Keratinocyte (primary cell): ENCODE measurements at regions not wholly inside any gene's neighbourhood (a gene's known extent, or its start where the extent isn't known, plus 50 kb on each side); places are given as distances from the start of the nearest gene placed in this dataset.

ENCODE experiments used
- DNase-seq: peaks from one replicate; pipeline ENCODE4 v3.0.0-alpha.2; 2011; ENCODE audit warnings: low read depth, missing footprints, low spot score
- FAIRE-seq: peaks from 2 replicates; lab custom pipeline; 2011; peaks lifted over from hg19 to GRCh38; lab: Jason Lieb, UNC
- H2AFZ ChIP-seq: 2 replicates; pipeline ENCODE4 v1.6.0; 2012; ENCODE audit warnings: low read length, control low read depth, inconsistent platforms; ENCODE audit not compliant: control insufficient read depth
- H3K27ac ChIP-seq: 2 replicates; pipeline ENCODE4 v1.5.1; 2011; ENCODE audit warnings: low read length; ENCODE audit not compliant: control insufficient read depth, insufficient read depth
- H3K27me3 ChIP-seq: 3 replicates; pipeline ENCODE4 v1.6.0; 2011; ENCODE audit warnings: low read length; ENCODE audit not compliant: control insufficient read depth, insufficient read depth; ENCODE audit errors: extremely low read depth
- H3K36me3 ChIP-seq, 2 experiments: 2 replicates in 1 of 2; 3 replicates in 1 of 2; pipeline ENCODE4 v1.5.1; 2011; ENCODE audit warnings: low read length in 2 of 2, mild to moderate bottlenecking in 1 of 2; ENCODE audit not compliant: control insufficient read depth in 2 of 2, insufficient read depth in 2 of 2; ENCODE audit errors: extremely low read depth in 1 of 2
- H3K4me1 ChIP-seq: 3 replicates; pipeline ENCODE4 v1.5.1; 2011; ENCODE audit warnings: low read length; ENCODE audit not compliant: control insufficient read depth, insufficient read depth; ENCODE audit errors: extremely low read depth
- H3K4me2 ChIP-seq: 3 replicates; pipeline ENCODE4 v1.6.0; 2011; ENCODE audit warnings: low read depth, low read length; ENCODE audit not compliant: control insufficient read depth, insufficient read depth; ENCODE audit errors: extremely low read depth
- H3K4me3 ChIP-seq, 3 experiments: fragments of 200-600 bp in 1 of 3; sonication (generic) in 1 of 3; 2 replicates in 2 of 3; 3 replicates in 1 of 3; pipeline ENCODE4 v1.5.1; 2011 to 2016; ENCODE audit warnings: low read length in 3 of 3, mild to moderate bottlenecking in 3 of 3, control low read depth in 2 of 3, inconsistent platforms in 1 of 3, low read depth in 1 of 3, mixed read lengths in 1 of 3, mixed run types in 1 of 3, moderate library complexity in 1 of 3; ENCODE audit not compliant: control insufficient read depth in 2 of 3, insufficient read depth in 2 of 3; ENCODE audit errors: extremely low read depth in 1 of 3
- H3K79me2 ChIP-seq: 2 replicates; pipeline ENCODE4 v1.6.0; 2012; ENCODE audit warnings: low read length; ENCODE audit not compliant: control insufficient read depth, insufficient read depth
- H3K9ac ChIP-seq: 3 replicates; pipeline ENCODE4 v1.6.0; 2011; ENCODE audit warnings: low read length; ENCODE audit not compliant: control insufficient read depth, insufficient read depth; ENCODE audit errors: extremely low read depth
- H3K9me1 ChIP-seq: 3 replicates; pipeline ENCODE4 v1.6.0; 2011; ENCODE audit warnings: low read length; ENCODE audit not compliant: control insufficient read depth, insufficient read depth; ENCODE audit errors: extremely low read depth
- H3K9me3 ChIP-seq: 2 replicates; pipeline ENCODE4 v1.5.1; 2012; ENCODE audit warnings: low read depth, low read length; ENCODE audit not compliant: control insufficient read depth
- H4K20me1 ChIP-seq: 3 replicates; pipeline ENCODE4 v1.6.0; 2011; ENCODE audit warnings: low read length; ENCODE audit not compliant: control insufficient read depth, insufficient read depth; ENCODE audit errors: extremely low read depth
- EZH2 ChIP-seq: IDR thresholded peaks from one replicate; pipeline ENCODE4 v1.6.1; 2012; ENCODE audit warnings: inconsistent platforms, mild to moderate bottlenecking, low read length, moderate library complexity
- dilution Hi-C: fragments of 300-500 bp; cut with MboI; formaldehyde crosslinking; loops from one replicate; pipeline ENCODE4 v1.7.0; 2020; ENCODE audit warnings: low sequenced_read_pairs; ENCODE audit not compliant: extremely low pct_ligation_motif_present
- TF ChIP-seq, protein P1 (sequence below), 3 experiments: IDR thresholded peaks in 1 of 3; conservative IDR thresholded peaks in 1 of 3; optimal IDR thresholded peaks in 1 of 3; 2 replicates in 2 of 3; 3 replicates in 1 of 3; pipeline versions ENCODE3 to v1.5.1; 2011; ENCODE audit warnings: low read length in 3 of 3, mild to moderate bottlenecking in 3 of 3, moderate library complexity in 2 of 3, control low read depth in 1 of 3, inconsistent platforms in 1 of 3; ENCODE audit not compliant: insufficient read depth in 2 of 3; ENCODE audit errors: extremely low read depth in 1 of 3

DNA sequence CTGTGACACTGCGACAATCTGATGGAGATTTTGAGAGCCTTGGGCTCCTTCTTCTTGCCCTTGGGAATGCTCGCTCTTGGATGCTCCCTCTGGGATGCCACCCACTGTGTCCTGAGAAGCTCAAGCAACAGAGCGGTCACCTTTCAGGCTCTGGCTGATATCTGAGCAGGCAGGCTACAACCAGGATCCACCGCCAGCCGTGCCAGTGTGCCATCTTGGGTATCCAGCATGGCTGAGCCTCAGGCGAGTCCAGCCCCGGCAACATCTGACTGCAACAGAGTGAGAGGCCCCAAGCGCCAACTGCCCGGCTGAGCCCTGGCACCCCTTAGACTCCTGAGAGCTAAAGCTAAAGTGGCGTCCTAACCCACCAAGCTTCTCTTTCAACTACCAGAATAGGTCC is 202.1 kb downstream of the IRX2 start:
- DNase-seq (no peak), FAIRE-seq (no peak)
- Histone ChIP-seq H3K9ac (no peak overlapping the region), H4K20me1 (no peaks in the 10 kb centered on the region), H3K9me1 (no peaks in the 10 kb centered on the region), H3K4me2 (no peak overlapping the region), H3K36me3 (no peaks in the 10 kb centered on the region), H3K79me2 (no peaks in the 10 kb centered on the region), H3K27me3 (no peaks in the 10 kb centered on the region), H3K27ac (no peak overlapping the region), H3K9me3 (peaks cover 2% of the 10 kb centered on the region), H3K4me1 (no peaks in the 10 kb centered on the region), H2AFZ (no peak overlapping the region), H3K4me3 (no peak overlapping the region)
- TF ChIP-seq, protein P1, sequence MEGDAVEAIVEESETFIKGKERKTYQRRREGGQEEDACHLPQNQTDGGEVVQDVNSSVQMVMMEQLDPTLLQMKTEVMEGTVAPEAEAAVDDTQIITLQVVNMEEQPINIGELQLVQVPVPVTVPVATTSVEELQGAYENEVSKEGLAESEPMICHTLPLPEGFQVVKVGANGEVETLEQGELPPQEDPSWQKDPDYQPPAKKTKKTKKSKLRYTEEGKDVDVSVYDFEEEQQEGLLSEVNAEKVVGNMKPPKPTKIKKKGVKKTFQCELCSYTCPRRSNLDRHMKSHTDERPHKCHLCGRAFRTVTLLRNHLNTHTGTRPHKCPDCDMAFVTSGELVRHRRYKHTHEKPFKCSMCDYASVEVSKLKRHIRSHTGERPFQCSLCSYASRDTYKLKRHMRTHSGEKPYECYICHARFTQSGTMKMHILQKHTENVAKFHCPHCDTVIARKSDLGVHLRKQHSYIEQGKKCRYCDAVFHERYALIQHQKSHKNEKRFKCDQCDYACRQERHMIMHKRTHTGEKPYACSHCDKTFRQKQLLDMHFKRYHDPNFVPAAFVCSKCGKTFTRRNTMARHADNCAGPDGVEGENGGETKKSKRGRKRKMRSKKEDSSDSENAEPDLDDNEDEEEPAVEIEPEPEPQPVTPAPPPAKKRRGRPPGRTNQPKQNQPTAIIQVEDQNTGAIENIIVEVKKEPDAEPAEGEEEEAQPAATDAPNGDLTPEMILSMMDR (optimal IDR thresholded peaks at IDR 0.05 in 1 of 3, IDR thresholded peaks at IDR 0.05 in 1 of 3, conservative IDR thresholded peaks at IDR 0.05 in 1 of 3; ENCODE audit: extremely low read depth in 1 of 3, insufficient read depth in 2 of 3, low read length in 3 of 3), result no peak
- TF ChIP-seq EZH2, result no peak
- dilution Hi-C loops, result no loop called here

DNA sequence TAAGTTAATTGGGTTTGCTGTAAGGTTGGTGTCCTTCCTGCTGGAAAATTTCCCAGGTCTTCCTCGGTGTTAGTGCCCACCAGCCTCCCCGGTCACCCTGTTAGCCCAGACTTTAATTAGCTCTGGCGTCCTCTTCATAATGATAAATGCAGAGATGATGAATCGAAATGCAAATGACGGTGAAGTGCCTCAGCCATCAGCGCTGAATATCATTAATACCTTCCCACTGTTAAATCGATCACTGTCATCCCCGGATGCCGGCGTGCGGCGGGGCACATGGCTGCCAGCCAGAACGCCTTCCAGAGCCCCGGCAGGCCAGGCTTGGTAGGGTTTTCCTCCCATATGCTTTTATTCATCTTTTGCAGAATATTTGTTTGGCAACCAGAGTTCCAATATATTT is 204.5 kb downstream of the IRX2 start:
- dilution Hi-C loops, result no loop called here
- DNase-seq (no peak), FAIRE-seq (no peak)

More for the DNA sequence above, 204.5 kb downstream of the IRX2 start:
- Histone ChIP-seq H3K4me1 (no peaks in the 10 kb centered on the region), H2AFZ (no peak overlapping the region), H3K4me3 (no peak overlapping the region), H3K9me3 (no peaks in the 10 kb centered on the region), H3K4me2 (no peak overlapping the region), H3K27ac (no peak overlapping the region), H3K36me3 (no peaks in the 10 kb centered on the region), H3K27me3 (no peaks in the 10 kb centered on the region), H3K9ac (no peak overlapping the region), H3K9me1 (no peaks in the 10 kb centered on the region), H4K20me1 (no peaks in the 10 kb centered on the region), H3K79me2 (no peaks in the 10 kb centered on the region)
- TF ChIP-seq EZH2, result no peak
- TF ChIP-seq, protein P1 (optimal IDR thresholded peaks at IDR 0.05 in 1 of 3, IDR thresholded peaks at IDR 0.05 in 1 of 3, conservative IDR thresholded peaks at IDR 0.05 in 1 of 3; ENCODE audit: extremely low read depth in 1 of 3, insufficient read depth in 2 of 3, low read length in 3 of 3), result no peak
